Heart left ventricle (tissue), 13 donors: ENCODE measurements at regions not wholly inside any gene's neighbourhood (a gene's known extent, or its start where the extent isn't known, plus 50 kb on each side); places are given as distances from the start of the nearest gene placed in this dataset.

Source experiments
- POLR2A ChIP-seq, 2 donors: fragments of 450-650 bp; IDR thresholded peaks; one replicate each; pipeline ENCODE4 v1.6.1; 2017; ENCODE audit warnings: antibody characterized with exemption in 2 of 2, mild to moderate bottlenecking in 2 of 2, moderate library complexity in 2 of 2
- TF ChIP-seq, protein P1 (sequence below), 12 donors: fragments of 200-600 bp; sonication (generic) in 4 of 12; IDR thresholded peaks; one replicate each; pipeline versions ENCODE4 v1.5.0 to v1.8.0; 2018 to 2022; ENCODE audit warnings: antibody characterized with exemption in 12 of 12, mild to moderate bottlenecking in 5 of 12
- donor health status: ischemic (EF 13 %, LVEDD 7.1; RV severe dilation, severe dysfunction).
- donor health status: DM: no; HTN: yes; CAD: no.
- donor health status: DM: no; HTN: no; CAD: no.
- donor health status: ischemic (EF 25% LVEDD 6.9; RV normal size, moderate dysfunction).
- donor health status: ischemic (EF 25% LVEDD 5.7; RV mildly dilated, moderate dysfunction).
- donor health status: ischemic (EF 35%, LVEDD 5.7; RV mildly dilated, moderate dysfunction).
- donor health status: nonischemic (EF 11% LVEDD 7.7; RV severe dilation, severe dysfunction).
- donor health status: DM: yes; HTN: yes; CAD: no.
- donor health status: PGD.
- donor health status: ischemic (EF 29% LVEDD 5.4; RV normal size, mild dysfunction).
- donor health status: nonischemic (EF 23%, LVEDD 6.1; RV moderate dilation, normal function).

DNA sequence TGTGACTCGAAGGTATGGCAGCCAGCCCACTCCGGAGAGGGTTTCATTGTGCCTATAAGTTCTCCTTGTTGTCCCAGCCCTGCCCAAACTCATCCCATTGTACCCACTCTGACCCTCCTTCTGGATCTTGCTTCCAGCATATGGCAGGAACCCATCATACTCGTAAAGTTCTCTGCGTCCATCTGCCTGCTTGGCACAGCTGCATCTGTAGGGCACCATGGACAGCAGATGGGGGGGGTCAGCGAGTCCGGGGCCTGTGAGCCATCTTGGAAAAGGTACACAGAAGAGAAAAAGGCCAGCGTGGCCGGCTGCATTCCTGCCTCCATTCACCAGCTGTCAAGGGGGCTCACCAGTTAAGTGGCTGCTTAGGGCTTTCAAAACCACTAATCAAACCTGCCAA is 94.9 kb upstream of the IGSF21 start:
- TF ChIP-seq POLR2A (IDR thresholded peaks at IDR 0.05): no peak
- TF ChIP-seq, protein P1, sequence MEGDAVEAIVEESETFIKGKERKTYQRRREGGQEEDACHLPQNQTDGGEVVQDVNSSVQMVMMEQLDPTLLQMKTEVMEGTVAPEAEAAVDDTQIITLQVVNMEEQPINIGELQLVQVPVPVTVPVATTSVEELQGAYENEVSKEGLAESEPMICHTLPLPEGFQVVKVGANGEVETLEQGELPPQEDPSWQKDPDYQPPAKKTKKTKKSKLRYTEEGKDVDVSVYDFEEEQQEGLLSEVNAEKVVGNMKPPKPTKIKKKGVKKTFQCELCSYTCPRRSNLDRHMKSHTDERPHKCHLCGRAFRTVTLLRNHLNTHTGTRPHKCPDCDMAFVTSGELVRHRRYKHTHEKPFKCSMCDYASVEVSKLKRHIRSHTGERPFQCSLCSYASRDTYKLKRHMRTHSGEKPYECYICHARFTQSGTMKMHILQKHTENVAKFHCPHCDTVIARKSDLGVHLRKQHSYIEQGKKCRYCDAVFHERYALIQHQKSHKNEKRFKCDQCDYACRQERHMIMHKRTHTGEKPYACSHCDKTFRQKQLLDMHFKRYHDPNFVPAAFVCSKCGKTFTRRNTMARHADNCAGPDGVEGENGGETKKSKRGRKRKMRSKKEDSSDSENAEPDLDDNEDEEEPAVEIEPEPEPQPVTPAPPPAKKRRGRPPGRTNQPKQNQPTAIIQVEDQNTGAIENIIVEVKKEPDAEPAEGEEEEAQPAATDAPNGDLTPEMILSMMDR (IDR thresholded peaks at IDR 0.05): no peak
